Esophagus muscularis mucosa (tissue), 4 donors: ENCODE measurements at regions not wholly inside any gene's neighbourhood (a gene's known extent, or its start where the extent isn't known, plus 50 kb on each side); places are given as distances from the start of the nearest gene placed in this dataset.

Experiments used
- DNase-seq: peaks from one replicate; pipeline ENCODE4 v3.0.0-alpha.2; 2017; ENCODE audit errors: extremely low spot score
- H3K27ac ChIP-seq, 4 donors: fragments of 200-600 bp; sonication (generic); replicated peaks in 1 of 4; 1 replicate in 3 of 4; 2 replicates in 1 of 4; pipeline ENCODE4 v1.5.1; 2016 to 2019; ENCODE audit warnings: mild to moderate bottlenecking in 1 of 4
- H3K27me3 ChIP-seq, 4 donors: fragments of 200-600 bp; sonication (generic); one replicate each; pipeline versions ENCODE4 v1.5.1 to v1.6.0; 2016 to 2019
- H3K36me3 ChIP-seq, 4 donors: fragments of 200-600 bp; sonication (generic); one replicate each; pipeline ENCODE4 v1.5.1; 2016 to 2019
- H3K4me1 ChIP-seq, 4 donors: fragments of 200-600 bp; sonication (generic); one replicate each; pipeline ENCODE4 v1.5.1; 2016 to 2019
- H3K4me3 ChIP-seq, 4 donors: fragments of 200-600 bp; sonication (generic); 1 replicate in 2 of 4; 2 replicates in 2 of 4; pipeline ENCODE4 v1.5.1; 2016 to 2019; ENCODE audit warnings: mild to moderate bottlenecking in 4 of 4, moderate library complexity in 1 of 4
- H3K9me3 ChIP-seq, 4 donors: fragments of 200-600 bp; sonication (generic); 1 replicate in 3 of 4; 2 replicates in 1 of 4; pipeline ENCODE4 v1.5.1; 2016 to 2019
- EP300 ChIP-seq: sonication (generic); formaldehyde crosslinking; IDR thresholded peaks from one replicate; pipeline ENCODE4 v1.6.1; 2017; ENCODE audit warnings: antibody characterized with exemption
- POLR2A ChIP-seq: fragments of 450-650 bp; IDR thresholded peaks from one replicate; pipeline ENCODE4 v1.6.1; 2017; ENCODE audit warnings: antibody characterized with exemption, moderate library complexity, mild to moderate bottlenecking, low read depth
- POLR2AphosphoS5 ChIP-seq, 2 donors: sonication (generic); formaldehyde crosslinking; IDR thresholded peaks; one replicate each; pipeline ENCODE4 v1.6.1; 2017; ENCODE audit warnings: antibody characterized with exemption in 2 of 2
- WGBS: methylation state at CpG from one replicate; pipeline ENCODE4 v1.1.5; 2018; 5-methylcytosine and 5-hydroxymethylcytosine counted together
- intact Hi-C: fragments of 100-400 bp; cut with DNase I; formaldehyde crosslinking; loops from one replicate; pipeline ENCODE4 v1.15.1; 2023
- TF ChIP-seq, protein P1 (sequence below), 3 experiments: fragments of 200-600 bp in 2 of 3; fragments of 450-650 bp in 1 of 3; sonication (generic) in 2 of 3; IDR thresholded peaks; one replicate each; pipeline ENCODE4 v1.5.1; 2017 to 2019; ENCODE audit warnings: antibody characterized with exemption in 3 of 3, mild to moderate bottlenecking in 2 of 3, moderate library complexity in 1 of 3

DNA sequence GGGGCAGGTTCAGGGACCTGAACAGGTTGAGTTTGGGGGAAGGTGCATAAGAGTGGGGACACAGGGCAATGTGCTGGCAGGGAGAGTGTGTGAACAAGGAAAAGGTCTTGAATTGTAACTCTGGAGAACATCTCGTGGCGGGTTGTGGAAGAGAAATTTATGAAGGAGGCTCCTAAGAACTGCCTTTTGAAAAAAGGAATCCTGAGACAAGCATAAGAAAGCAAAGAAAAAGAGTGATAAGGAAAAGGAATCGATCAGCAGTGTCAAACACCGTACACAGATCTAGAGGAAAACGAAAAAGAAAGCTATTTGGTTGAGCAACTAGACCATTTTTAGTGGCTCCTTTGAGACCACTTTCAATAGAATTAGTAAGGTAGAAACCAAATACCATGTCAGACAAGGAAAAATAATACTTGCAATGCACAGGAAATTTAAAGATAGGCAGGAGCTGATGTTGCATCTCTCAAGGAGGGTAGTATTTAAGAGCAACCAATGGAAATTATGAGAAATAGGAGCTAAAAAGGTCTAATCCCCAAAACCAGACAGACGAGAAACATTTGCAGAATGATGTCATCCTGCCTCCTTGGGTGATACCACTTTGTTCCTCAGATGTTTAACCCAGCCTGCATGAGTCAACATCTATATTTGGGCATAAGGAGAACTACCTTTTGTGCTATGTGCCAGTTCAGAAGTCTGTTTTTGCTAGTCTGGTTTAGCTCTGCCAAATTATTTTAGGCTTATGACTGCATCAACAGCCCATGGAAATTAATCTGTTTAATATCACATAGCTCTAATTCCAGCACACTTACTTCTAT lies 64.5 kb upstream of the STK38L start:
- Histone ChIP-seq H3K27me3 (no peaks in the 10 kb centered on the region), H3K36me3 (no peaks in the 10 kb centered on the region), H3K4me3 (no peak overlapping the region), H3K4me1 (peaks cover 16 to 52% (median 32%) of the 10 kb centered on the region in 4 donors), H3K27ac (peak overlapping the region; percentile 71 to 80 (median 74)), H3K9me3 (no peaks in the 10 kb centered on the region)
- WGBS: 70% methylated on average over 6 of the region's 6 CpGs
- DNase-seq: no peak
- peak; percentile 76 to 77 for TF ChIP-seq POLR2AphosphoS5 (IDR thresholded peaks at IDR 0.05)
- no peak for TF ChIP-seq POLR2A
- intact Hi-C loops: loop anchor here (10.0 kb wide), 1 partner anchor 545 kb away; no protein-coding TSS in a partner anchor

GRCh38 chr12:27180906-27181505 lies 63.1 kb upstream of the STK38L start:
- Histone ChIP-seq H3K27ac (peak overlapping the region; percentile 6 to 80 (median 74)), H3K4me3 (no peak overlapping the region), H3K9me3 (no peaks in the 10 kb centered on the region), H3K36me3 (no peaks in the 10 kb centered on the region), H3K4me1 (peaks cover 25 to 60% (median 41%) of the 10 kb centered on the region in 4 donors), H3K27me3 (no peaks in the 10 kb centered on the region)
- DNase-seq: no peak
- TF ChIP-seq, protein P1, sequence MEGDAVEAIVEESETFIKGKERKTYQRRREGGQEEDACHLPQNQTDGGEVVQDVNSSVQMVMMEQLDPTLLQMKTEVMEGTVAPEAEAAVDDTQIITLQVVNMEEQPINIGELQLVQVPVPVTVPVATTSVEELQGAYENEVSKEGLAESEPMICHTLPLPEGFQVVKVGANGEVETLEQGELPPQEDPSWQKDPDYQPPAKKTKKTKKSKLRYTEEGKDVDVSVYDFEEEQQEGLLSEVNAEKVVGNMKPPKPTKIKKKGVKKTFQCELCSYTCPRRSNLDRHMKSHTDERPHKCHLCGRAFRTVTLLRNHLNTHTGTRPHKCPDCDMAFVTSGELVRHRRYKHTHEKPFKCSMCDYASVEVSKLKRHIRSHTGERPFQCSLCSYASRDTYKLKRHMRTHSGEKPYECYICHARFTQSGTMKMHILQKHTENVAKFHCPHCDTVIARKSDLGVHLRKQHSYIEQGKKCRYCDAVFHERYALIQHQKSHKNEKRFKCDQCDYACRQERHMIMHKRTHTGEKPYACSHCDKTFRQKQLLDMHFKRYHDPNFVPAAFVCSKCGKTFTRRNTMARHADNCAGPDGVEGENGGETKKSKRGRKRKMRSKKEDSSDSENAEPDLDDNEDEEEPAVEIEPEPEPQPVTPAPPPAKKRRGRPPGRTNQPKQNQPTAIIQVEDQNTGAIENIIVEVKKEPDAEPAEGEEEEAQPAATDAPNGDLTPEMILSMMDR (IDR thresholded peaks at IDR 0.05): no peak
- TF ChIP-seq POLR2A (no peak), EP300 (no peak), POLR2AphosphoS5 (IDR thresholded peaks at IDR 0.05) (no peak)
- intact Hi-C loops: no loop called here
- WGBS: 77% methylated on average over 3 of the region's 3 CpGs

DNA sequence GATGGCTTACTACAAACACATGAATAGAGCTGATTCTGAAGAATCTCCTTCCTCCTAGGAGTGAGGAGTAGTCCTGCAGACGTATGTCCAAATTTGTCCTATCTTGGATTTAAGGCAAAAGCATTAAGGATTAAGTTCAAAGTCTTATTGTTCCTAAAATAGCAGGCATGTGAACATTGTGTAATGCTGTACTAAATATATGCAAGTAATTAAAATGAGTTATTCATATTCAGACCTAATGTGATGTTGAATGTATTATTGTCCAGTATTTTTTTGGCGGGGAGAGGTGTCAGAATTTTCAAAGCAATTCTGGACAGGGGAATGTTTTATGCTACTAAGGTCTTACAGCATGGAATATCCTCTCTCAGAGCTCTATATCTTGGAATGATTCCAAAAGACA lies 60.7 kb upstream of the STK38L start:
- H3K9me3 ChIP-seq: no peaks in the 10 kb centered on the region
- TF ChIP-seq, protein P1 (IDR thresholded peaks at IDR 0.05): no peak
- TF ChIP-seq POLR2A: no peak
- no peak for TF ChIP-seq EP300
- no peak for TF ChIP-seq POLR2AphosphoS5 (IDR thresholded peaks at IDR 0.05)
- H3K27ac ChIP-seq: peak overlapping the region; percentile 38 to 80 (median 59)

DNA sequence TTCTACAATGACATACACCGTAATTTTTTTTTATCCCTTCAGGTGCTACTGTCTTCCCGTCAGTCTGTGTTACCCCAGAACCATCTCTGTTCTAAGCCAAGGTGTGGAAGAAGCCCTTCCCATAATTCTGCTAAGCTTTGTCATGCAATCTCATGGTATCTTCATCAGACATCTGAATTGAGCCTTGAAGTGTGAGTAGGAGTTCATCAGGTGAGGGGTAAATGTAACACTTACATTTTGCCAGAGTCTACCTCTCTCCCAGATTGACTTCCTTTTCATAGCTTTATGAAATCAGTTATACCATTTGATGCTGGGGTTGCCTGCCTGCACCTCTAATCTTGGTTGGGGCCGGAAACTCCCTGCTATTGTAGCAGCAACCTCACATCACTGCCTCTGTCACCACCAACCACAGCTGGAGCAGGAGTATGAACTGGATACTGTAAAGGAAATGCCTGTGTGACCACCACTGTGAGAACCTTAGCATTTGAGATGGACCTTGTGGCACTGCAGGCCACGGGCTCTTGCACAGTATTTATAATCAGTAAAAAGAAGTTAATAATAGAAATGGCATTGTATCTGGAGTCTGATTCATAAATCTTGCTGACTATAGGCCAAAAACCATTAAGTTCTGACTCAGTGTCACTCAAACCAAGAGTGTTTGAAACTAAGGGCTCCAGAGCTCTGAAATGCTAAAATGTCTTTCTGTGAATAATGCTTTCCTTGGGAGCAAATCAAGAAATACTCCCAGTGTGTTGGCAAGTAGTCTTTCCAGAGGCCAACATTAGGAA lies 58.7 kb upstream of the STK38L start:
- Histone ChIP-seq H3K4me1 (peaks cover 22 to 51% (median 42%) of the 10 kb centered on the region in 4 donors), H3K9me3 (no peaks in the 10 kb centered on the region), H3K27ac (peak overlapping the region; percentile 67 to 80 (median 72)), H3K27me3 (no peaks in the 10 kb centered on the region), H3K36me3 (no peaks in the 10 kb centered on the region), H3K4me3 (no peak overlapping the region)
- no peak for DNase-seq
- intact Hi-C loops: no loop called here
- TF ChIP-seq, protein P1 (IDR thresholded peaks at IDR 0.05): no peak
- TF ChIP-seq POLR2A: no peak
- TF ChIP-seq EP300: no peak
- no peak for TF ChIP-seq POLR2AphosphoS5 (IDR thresholded peaks at IDR 0.05)
- 62% methylated on average over 4 of the region's 4 CpGs for WGBS

More for the DNA sequence above, 60.7 kb upstream of the STK38L start:
- Histone ChIP-seq H3K4me3 (no peak overlapping the region), H3K36me3 (no peaks in the 10 kb centered on the region), H3K4me1 (peaks cover 37 to 65% (median 50%) of the 10 kb centered on the region in 4 donors), H3K27me3 (no peaks in the 10 kb centered on the region)
- 64% methylated on average over 2 of the region's 2 CpGs for WGBS
- no peak for DNase-seq
- intact Hi-C loops: no loop called here
